Stimulated activated CD8-positive, alpha-beta memory T cell treated with anti-CD3 and anti-CD28 coated beads, Interleukin-4, amount 100 ng/mL, for 48 hours (primary cell): ENCODE measurements at regions not wholly inside any gene's neighbourhood (a gene's known extent, or its start where the extent isn't known, plus 50 kb on each side); places are given as distances from the start of the nearest gene placed in this dataset.
"Not testable (repeated sequence)": the region's sequence is repeated elsewhere in the genome, so short reads cannot be mapped to it uniquely, and the experiment has no call there.

Experiments used
- DNase-seq: peaks from one replicate; pipeline ENCODE4 v3.0.0-alpha.2; 2020

DNA sequence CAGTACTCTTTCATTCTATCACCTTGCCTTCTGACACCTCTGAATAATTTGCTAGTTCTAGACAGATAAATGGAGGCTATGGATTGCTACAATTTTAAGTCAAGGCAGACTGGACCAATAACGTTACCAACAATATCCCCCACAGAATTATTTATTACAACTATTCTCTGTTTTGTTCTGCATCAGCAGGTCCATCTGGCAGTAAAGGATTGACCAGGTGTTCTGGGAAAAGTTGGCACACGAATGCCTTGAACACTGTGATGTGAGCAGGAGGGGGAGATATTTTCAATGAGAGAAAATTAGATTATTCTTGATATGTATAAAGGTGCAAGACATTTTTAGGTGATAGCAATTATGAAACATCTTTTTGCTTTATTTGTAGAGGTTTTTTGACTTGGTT, 718.8 kb upstream of the TMPRSS15 start:
- no peak for DNase-seq

DNA sequence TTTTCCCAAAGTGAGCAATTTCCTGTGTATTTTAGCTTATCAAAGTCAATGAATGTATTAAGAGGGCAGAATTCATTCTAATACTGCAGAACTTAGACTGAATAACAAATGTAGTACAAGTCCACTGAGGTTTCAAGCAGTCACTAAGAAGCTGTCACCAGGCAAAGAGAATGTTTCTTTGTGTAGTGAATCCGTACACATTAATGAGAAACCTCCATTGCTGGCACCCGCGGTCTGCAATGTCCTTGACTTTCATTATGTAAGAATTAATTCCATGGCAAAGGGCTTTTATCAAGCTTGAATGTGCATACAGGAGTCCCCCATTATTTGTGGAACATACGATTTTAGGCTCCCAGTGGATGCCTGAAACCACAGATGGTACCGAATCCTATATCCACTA, 719.5 kb upstream of the TMPRSS15 start:
- no peak for DNase-seq

- no peak for DNase-seq
Observed at GRCh38 chr21:19123525-19123924, 719.9 kb upstream of the TMPRSS15 start.

GRCh38 chr21:19124691-19125090, 721.1 kb upstream of the TMPRSS15 start:
- DNase-seq, result no peak

DNA sequence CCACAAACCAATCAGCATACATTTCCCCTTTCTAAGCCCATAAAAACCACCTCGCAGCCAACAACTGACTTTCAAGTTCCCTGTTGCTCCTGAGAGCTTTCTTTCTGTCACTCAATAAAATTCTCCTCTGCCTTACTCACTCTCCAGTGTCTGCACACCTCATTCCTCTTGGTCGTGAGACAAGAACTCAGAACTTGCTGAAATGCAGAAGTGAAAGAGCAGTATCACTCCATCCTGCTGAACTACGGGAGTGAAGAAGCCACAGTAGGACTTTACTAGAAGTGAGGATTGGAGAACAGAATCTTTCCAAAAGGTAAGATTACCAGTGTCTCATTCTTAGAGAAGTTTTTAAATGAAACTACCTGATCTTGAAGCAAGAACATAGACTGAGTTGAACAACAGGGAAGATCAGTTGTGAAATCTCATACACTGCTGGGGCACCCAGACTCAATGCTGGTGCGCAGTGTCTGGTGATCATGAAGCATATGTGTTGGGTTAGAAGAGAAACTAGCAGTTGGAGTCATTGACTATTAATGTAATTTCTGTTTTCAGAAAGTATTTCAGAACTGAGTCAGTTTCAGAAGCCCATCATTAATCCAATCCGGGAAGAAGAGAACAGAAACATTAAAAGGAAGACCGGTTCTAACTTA, 726.9 kb upstream of the TMPRSS15 start:
- no peak for DNase-seq

GRCh38 chr21:19141511-19141910, 737.9 kb upstream of the TMPRSS15 start:
- no peak for DNase-seq

DNA sequence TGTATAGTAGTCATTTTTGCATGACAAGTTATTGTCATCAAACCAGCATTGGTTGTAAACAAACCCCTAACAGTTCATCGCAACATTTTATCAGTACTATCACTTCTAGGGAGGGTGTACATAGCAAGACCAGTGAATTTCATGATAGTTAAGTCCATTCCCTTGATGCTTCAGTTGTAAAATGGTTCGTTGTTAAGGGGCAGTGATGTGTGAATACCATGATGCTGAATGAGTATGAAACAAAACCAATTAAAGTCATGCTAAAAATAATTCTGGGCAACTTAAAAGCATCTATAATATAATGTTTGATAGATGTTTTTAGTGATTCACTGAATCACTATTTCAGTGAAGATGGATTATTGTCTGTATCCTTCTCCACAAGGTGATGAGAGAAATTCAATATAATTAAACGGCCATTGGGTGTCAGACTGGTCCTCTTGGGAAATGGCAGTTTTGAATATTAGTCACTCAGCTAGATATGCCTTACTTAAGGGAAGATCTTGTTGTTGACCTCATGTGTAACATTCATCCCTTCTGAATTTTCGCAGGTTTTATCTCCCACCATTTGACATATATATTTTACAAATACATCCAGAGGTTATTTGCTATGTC, 742.2 kb upstream of the TMPRSS15 start:
- DNase-seq, result no peak

GRCh38 chr21:19148056-19148455, 744.5 kb upstream of the TMPRSS15 start:
- no peak for DNase-seq

DNA sequence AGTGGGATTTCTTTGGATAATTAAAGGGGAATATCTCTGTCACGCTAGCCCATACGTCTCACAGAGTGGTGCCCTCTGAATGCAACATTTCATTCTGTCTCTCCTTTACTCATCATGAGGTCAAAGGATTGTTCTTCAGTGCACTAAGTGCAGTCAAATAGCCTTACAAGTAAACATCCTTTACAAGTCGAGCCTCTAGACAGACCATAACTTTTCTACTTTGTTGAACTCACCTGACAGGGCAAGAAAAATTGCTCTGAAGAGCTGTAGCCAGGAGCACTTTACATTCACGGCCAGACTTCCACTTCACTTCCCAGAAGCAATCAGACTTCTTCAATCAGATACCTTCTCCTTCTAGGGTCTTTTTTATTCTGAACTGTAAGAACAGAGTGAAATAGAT, 768.0 kb upstream of the TMPRSS15 start:
- DNase-seq, result no peak

GRCh38 chr21:19181604-19182140, 778.1 kb upstream of the TMPRSS15 start:
- no peak for DNase-seq

GRCh38 chr21:19197950-19198349, 794.4 kb upstream of the TMPRSS15 start:
- no peak for DNase-seq

DNA sequence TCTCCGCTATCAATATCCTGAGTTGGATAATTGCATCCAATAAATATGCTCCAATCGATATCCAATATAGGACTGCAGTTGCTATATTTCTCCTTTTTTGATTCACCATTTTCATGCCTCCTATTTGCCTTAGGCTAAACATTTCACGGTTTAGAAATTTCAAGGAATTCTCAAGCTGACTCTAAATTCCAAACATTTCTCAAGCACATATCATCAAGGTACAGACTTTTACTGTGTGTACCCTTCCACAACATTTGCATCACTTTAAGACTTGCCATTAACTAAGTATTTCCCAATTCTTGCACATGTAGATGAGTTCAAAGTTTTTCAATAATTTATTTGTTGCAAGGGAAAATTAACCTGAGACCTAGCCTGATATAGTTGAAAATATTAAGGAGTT, 795.2 kb upstream of the TMPRSS15 start:
- DNase-seq, result no peak

- no peak for DNase-seq
Observed at GRCh38 chr21:19218163-19218562, 814.6 kb upstream of the TMPRSS15 start.

- DNase-seq, result no peak
Observed at GRCh38 chr21:19224090-19224489, 820.5 kb upstream of the TMPRSS15 start.

GRCh38 chr21:19228226-19228625, 824.6 kb upstream of the TMPRSS15 start:
- DNase-seq, result no peak

- not testable (repeated sequence) for DNase-seq
Observed at GRCh38 chr21:19233841-19234240, 830.3 kb upstream of the TMPRSS15 start.

DNA sequence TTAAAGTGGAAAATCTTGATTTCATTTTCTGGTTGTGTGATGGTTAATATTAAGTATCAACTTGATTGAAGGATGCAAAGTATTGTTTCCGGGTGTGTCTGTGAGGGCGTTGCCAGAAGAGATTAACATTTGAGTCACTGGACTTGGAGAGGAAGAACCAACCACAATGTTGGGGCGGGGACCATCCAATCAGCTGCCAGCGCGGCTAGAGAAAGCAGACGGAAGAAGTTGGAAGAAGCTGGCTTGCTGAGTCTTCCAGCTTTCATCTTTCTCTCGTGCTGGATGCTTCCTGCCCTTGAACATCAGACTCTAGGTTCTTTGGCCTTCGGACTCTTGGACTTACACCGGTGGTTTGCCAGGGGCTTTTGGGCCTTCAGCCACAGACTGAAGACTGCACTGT, 832.6 kb upstream of the TMPRSS15 start:
- no peak for DNase-seq

GRCh38 chr21:19237608-19238007, 834.0 kb upstream of the TMPRSS15 start:
- DNase-seq, result no peak

- no peak for DNase-seq
Observed at GRCh38 chr21:19239696-19240095, 836.1 kb upstream of the TMPRSS15 start.

DNA sequence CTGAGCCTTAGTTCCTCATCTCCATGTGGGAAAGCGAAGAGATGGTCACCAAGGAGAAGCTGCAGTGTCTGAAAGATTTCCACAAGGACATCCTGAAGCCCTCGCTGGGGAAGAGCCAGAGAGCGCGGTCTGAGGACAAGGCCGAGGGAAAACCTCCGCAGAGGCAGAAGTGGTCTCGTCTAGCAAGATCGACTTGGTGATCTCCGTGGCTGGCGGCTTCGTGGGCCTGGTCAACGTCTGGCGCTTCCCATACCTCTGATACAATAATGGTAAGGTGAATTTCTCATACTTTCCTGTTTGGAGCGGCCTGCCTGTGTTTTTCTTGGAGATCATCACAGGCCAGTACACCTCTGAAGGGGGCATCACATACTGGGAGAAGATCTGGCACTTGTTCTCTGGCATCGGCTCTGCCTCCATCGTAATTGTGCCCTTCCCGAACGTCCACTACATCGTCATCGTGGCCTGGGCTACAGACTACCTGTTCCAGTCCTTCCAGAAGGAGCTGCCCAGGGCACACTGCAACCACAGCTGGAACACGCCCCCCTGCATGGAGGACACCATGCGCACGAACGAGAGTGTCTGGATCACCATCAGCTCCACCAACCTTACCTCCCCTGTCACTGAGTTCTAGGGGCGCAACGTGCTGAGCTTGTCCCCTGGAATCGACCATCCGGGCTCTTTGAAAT, 841.1 kb upstream of the TMPRSS15 start:
- DNase-seq, result no peak

DNA sequence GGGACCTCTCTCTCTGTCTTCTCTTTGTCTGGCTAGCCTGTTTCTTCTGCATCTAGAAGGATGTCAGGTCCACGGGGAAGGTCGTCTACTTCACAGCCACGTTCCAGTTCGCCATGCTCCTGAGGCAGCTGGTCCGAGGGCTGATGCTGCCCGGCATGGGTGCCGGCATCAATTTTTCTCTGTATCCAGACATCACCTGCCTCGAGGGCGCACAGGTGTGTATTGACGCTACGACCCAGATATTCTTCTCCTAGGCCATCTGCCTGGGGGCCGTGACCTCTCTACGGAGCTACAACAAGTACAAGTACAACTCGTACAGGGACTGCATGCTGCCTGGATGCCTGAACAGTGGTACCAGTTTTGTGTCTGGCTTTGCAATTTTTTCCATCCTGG, 841.6 kb upstream of the TMPRSS15 start:
- DNase-seq, result no peak

DNA sequence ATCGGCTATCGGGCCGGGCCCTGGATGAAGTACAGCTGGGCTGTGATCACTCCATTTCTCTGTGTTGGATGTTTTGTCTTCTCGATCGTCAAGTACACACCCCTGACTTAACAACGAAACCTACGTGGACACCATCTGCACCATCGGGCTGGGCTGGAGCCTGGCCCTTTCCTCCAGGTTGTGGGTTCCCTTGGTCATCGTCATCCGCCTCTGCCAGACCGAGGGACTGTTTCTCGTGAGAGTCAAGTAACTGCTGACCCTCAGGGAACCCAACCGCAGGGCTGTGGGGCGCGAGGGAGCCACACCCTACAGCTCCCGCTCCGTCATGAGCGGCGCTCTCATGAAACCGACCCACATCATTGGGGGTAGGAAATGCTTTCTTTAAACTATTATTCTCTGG, 842.4 kb upstream of the TMPRSS15 start:
- DNase-seq, result no peak

- no peak for DNase-seq
Observed at GRCh38 chr21:19256934-19257660, 853.5 kb upstream of the TMPRSS15 start.
